MM.1S (cell line): ENCODE measurements at regions not wholly inside any gene's neighbourhood (a gene's known extent, or its start where the extent isn't known, plus 50 kb on each side); places are given as distances from the start of the nearest gene placed in this dataset.

Source experiments
- DNase-seq: peaks from one replicate; pipeline ENCODE4 v3.0.0-alpha.2; 2015
- H2AFZ ChIP-seq: fragments of 300-600 bp; sonication (generic); 2 replicates; pipeline ENCODE4 v1.6.0; 2016; ENCODE audit warnings: antibody characterized with exemption, low read length
- H3F3A ChIP-seq: fragments of 300-600 bp; sonication (generic); 2 replicates; pipeline ENCODE4 v1.6.1; 2016; ENCODE audit warnings: mild to moderate bottlenecking, antibody characterized with exemption, low read length, moderate library complexity, mixed read lengths; ENCODE audit not compliant: insufficient read depth
- H3K27ac ChIP-seq: fragments of 300-600 bp; sonication (generic); 2 replicates; pipeline ENCODE4 v1.5.1; 2016; ENCODE audit warnings: mild to moderate bottlenecking, low read length
- H3K27me3 ChIP-seq: fragments of 300-600 bp; sonication (generic); replicated peaks from 2 replicates; pipeline ENCODE4 v1.6.0; 2016; ENCODE audit warnings: low read length; ENCODE audit not compliant: insufficient read depth
- H3K36me3 ChIP-seq: fragments of 300-600 bp; sonication (generic); replicated peaks from 2 replicates; pipeline ENCODE4 v1.6.1; 2016; ENCODE audit warnings: mild to moderate bottlenecking, low read length, mixed read lengths; ENCODE audit not compliant: insufficient read depth
- H3K4me1 ChIP-seq: fragments of 300-600 bp; sonication (generic); 2 replicates; pipeline ENCODE4 v1.6.1; 2016; ENCODE audit warnings: low read length, mixed read lengths
- H3K4me2 ChIP-seq: fragments of 300-600 bp; sonication (generic); 2 replicates; pipeline ENCODE4 v1.6.0; 2016; ENCODE audit warnings: low read depth, low read length
- H3K4me3 ChIP-seq: fragments of 300-600 bp; sonication (generic); 2 replicates; pipeline ENCODE4 v1.5.1; 2016; ENCODE audit warnings: low read length, mixed read lengths
- H3K79me2 ChIP-seq: fragments of 300-600 bp; sonication (generic); 2 replicates; pipeline ENCODE4 v1.6.1; 2016; ENCODE audit warnings: mixed run types, low read length, mixed read lengths
- H3K9ac ChIP-seq: fragments of 300-600 bp; sonication (generic); 2 replicates; pipeline ENCODE4 v1.6.1; 2016; ENCODE audit warnings: low read length, mixed read lengths
- H3K9me2 ChIP-seq: fragments of 300-600 bp; sonication (generic); replicated peaks from 2 replicates; pipeline ENCODE4 v1.6.1; 2016; ENCODE audit warnings: mild to moderate bottlenecking, low read length, mixed read lengths; ENCODE audit not compliant: insufficient read depth
- H3K9me3 ChIP-seq: fragments of 300-600 bp; sonication (generic); replicated peaks from 2 replicates; pipeline ENCODE4 v1.6.1; 2016; ENCODE audit warnings: mild to moderate bottlenecking, low read length, mixed read lengths; ENCODE audit not compliant: insufficient read depth
- H4K20me1 ChIP-seq: fragments of 300-600 bp; sonication (generic); 2 replicates; pipeline ENCODE4 v1.6.1; 2016; ENCODE audit warnings: mild to moderate bottlenecking, low read length, moderate library complexity, mixed read lengths; ENCODE audit not compliant: insufficient read depth
- EZH2 ChIP-seq: fragments of 300-600 bp; sonication (generic); optimal IDR thresholded peaks from 2 replicates; pipeline ENCODE3; 2017; ENCODE audit warnings: low read depth, mild to moderate bottlenecking, antibody characterized with exemption, low read length, mixed read lengths
- EZH2phosphoT487 ChIP-seq: fragments of 300-600 bp; sonication (generic); IDR thresholded peaks from 2 replicates; pipeline ENCODE4 v1.6.1; 2018; ENCODE audit warnings: antibody characterized with exemption, low read length
- TF ChIP-seq, protein P1 (sequence below): fragments of 300-600 bp; sonication (generic); IDR thresholded peaks from 2 replicates; pipeline ENCODE4 v1.5.1; 2016; ENCODE audit warnings: antibody characterized with exemption, low read length, mixed read lengths

DNA sequence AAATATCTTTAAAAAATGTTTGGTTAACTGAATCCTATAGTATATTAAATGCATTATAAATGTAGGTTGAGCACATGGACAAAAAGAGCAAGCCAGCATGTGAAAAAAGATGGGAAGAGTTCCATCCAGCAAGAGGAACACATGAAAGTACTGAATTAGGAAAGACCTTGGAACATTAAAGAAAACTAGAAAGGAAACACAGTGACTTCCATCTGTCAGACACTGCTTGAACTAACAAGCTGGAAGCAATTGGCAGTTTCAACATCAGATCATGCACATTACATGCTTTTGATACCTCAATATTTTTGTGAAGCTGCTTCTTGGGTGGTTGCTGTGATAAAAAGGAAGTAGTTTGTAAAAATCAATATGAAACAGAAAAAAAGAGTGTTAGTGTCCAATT is 626.8 kb upstream of the GNPDA2 start:
- H3K27ac ChIP-seq: no peak overlapping the region
- no peak for TF ChIP-seq EZH2
- TF ChIP-seq, protein P1, sequence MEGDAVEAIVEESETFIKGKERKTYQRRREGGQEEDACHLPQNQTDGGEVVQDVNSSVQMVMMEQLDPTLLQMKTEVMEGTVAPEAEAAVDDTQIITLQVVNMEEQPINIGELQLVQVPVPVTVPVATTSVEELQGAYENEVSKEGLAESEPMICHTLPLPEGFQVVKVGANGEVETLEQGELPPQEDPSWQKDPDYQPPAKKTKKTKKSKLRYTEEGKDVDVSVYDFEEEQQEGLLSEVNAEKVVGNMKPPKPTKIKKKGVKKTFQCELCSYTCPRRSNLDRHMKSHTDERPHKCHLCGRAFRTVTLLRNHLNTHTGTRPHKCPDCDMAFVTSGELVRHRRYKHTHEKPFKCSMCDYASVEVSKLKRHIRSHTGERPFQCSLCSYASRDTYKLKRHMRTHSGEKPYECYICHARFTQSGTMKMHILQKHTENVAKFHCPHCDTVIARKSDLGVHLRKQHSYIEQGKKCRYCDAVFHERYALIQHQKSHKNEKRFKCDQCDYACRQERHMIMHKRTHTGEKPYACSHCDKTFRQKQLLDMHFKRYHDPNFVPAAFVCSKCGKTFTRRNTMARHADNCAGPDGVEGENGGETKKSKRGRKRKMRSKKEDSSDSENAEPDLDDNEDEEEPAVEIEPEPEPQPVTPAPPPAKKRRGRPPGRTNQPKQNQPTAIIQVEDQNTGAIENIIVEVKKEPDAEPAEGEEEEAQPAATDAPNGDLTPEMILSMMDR: no peak
- no peak for TF ChIP-seq EZH2phosphoT487
- no peaks in the 10 kb centered on the region for H3F3A ChIP-seq
- no peak overlapping the region for H2AFZ ChIP-seq
- no peaks in the 10 kb centered on the region for H3K36me3 ChIP-seq
- no peak overlapping the region for H3K9ac ChIP-seq
- no peak overlapping the region for H3K4me3 ChIP-seq
- no peaks in the 10 kb centered on the region for H3K27me3 ChIP-seq
- no peaks in the 10 kb centered on the region for H4K20me1 ChIP-seq
- no peaks in the 10 kb centered on the region for H3K4me1 ChIP-seq
- H3K4me2 ChIP-seq: no peak overlapping the region
- no peaks in the 10 kb centered on the region for H3K9me3 ChIP-seq
- DNase-seq: no peak
- H3K9me2 ChIP-seq: no peaks in the 10 kb centered on the region
- H3K79me2 ChIP-seq: no peaks in the 10 kb centered on the region

DNA sequence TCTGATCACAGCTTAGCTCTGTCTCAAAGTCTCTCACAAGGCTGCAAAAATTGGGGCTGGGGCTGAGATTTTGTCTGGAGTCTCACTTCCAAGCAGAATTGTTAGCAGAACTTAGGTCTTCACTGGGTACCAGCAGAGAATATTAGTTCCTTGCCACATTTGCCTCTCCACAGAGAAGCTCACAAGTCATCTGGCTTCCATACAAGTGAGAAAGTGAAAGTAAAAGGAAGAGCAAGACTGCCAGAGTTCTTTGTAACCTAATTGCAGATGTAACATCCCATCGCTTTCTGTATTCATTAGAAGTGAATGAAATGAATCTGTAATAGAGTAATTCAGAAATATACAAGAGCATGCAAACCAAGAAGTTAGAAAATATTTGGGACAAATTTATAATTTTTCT is 624.1 kb upstream of the GNPDA2 start:
- H3K27ac ChIP-seq: no peak overlapping the region

DNA sequence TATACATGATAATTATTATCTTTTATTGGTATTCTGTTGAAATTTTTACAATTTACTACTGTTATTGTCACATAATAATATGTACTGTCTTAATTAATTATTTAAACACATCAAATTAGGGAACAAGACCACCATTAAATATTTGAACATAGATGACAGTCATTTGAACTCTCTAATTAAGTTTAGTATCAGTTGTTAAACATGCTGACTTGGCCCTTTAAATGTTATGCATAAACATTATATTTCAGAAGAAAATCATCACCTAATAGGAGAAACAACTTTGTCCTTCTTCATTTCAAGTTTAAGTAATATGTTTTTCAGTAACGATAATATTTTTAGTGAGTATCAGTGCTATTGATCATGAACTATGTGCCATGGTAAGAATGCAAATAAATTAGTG is 623.5 kb upstream of the GNPDA2 start:
- no peaks in the 10 kb centered on the region for H3K4me1 ChIP-seq
- H3F3A ChIP-seq: no peaks in the 10 kb centered on the region
- no peaks in the 10 kb centered on the region for H3K9me3 ChIP-seq
- H4K20me1 ChIP-seq: no peaks in the 10 kb centered on the region
- no peak for DNase-seq
- H3K4me3 ChIP-seq: no peak overlapping the region
- TF ChIP-seq EZH2: no peak
- TF ChIP-seq, protein P1: no peak
- TF ChIP-seq EZH2phosphoT487: no peak
- no peak overlapping the region for H3K4me2 ChIP-seq
- no peak overlapping the region for H2AFZ ChIP-seq
- H3K36me3 ChIP-seq: no peaks in the 10 kb centered on the region
- no peak overlapping the region for H3K9ac ChIP-seq
- H3K9me2 ChIP-seq: no peaks in the 10 kb centered on the region
- H3K79me2 ChIP-seq: no peaks in the 10 kb centered on the region
- no peak overlapping the region for H3K27ac ChIP-seq
- H3K27me3 ChIP-seq: no peaks in the 10 kb centered on the region

More for the DNA sequence above, 624.1 kb upstream of the GNPDA2 start:
- Histone ChIP-seq H3F3A (no peaks in the 10 kb centered on the region), H3K9me2 (no peaks in the 10 kb centered on the region), H3K4me2 (no peak overlapping the region), H3K79me2 (no peaks in the 10 kb centered on the region), H3K9me3 (no peaks in the 10 kb centered on the region), H2AFZ (no peak overlapping the region), H3K4me1 (no peaks in the 10 kb centered on the region), H3K27me3 (no peaks in the 10 kb centered on the region), H4K20me1 (no peaks in the 10 kb centered on the region), H3K4me3 (no peak overlapping the region), H3K36me3 (no peaks in the 10 kb centered on the region), H3K9ac (no peak overlapping the region)
- DNase-seq: peak; percentile 39
- TF ChIP-seq EZH2: no peak
- TF ChIP-seq EZH2phosphoT487: no peak
- TF ChIP-seq, protein P1: no peak
